ENCODE measurements at regions not wholly inside any gene's neighbourhood (a gene's known extent, or its start where the extent isn't known, plus 50 kb on each side); places are given as distances from the start of the nearest gene placed in this dataset.

GRCh38 chr20:59429396-59429795, 129.0 kb downstream of the EDN3 start:
- no peaks in the 10 kb centered on the region for H3K36me3 ChIP-seq
- peaks cover 0 to 13% (median 7%) of the 10 kb centered on the region in 6 donors for H3K4me1 ChIP-seq
- H3K4me3 ChIP-seq: peak overlapping the region in 5 of 8 donors; percentile 7 to 45 (median 16)
- TF ChIP-seq POLR2A (IDR thresholded peaks at IDR 0.05) (no peak), POLR2AphosphoS5 (IDR thresholded peaks at IDR 0.05) (no peak), CTCF (IDR thresholded peaks at IDR 0.05 in 8 of 11, conservative IDR thresholded peaks at IDR 0.05 in 3 of 11) (no peak)
- H3K27ac ChIP-seq: peak overlapping the region in 2 of 8 donors; percentile 18 to 23
- DNase-seq: no peak
- no peaks in the 10 kb centered on the region for H3K27me3 ChIP-seq (replicated peaks in 1 of 7)
- intact Hi-C loops (cut with DNase I; ENCODE audit: low total_unique reads): no loop called here
- 58 to 65% (median 61%) methylated on average over 9 of the region's 9 CpGs for WGBS, 5 donors
- H3K9me3 ChIP-seq: no peaks in the 10 kb centered on the region

- H3K4me3 ChIP-seq: no peak overlapping the region
- H3K27ac ChIP-seq: no peak overlapping the region
- intact Hi-C loops (cut with DNase I; ENCODE audit: low total_unique reads): no loop called here
- H3K4me1 ChIP-seq: peaks cover 0 to 13% (median 7%) of the 10 kb centered on the region in 6 donors
- H3K36me3 ChIP-seq: no peaks in the 10 kb centered on the region
- DNase-seq: no peak
- H3K9me3 ChIP-seq: no peaks in the 10 kb centered on the region
- TF ChIP-seq POLR2A (IDR thresholded peaks at IDR 0.05) (no peak), CTCF (IDR thresholded peaks at IDR 0.05 in 8 of 11, conservative IDR thresholded peaks at IDR 0.05 in 3 of 11) (no peak), POLR2AphosphoS5 (IDR thresholded peaks at IDR 0.05) (no peak)
- WGBS, 5 donors: 44 to 70% (median 47%) methylated on average over 2 of the region's 2 CpGs
- no peaks in the 10 kb centered on the region for H3K27me3 ChIP-seq (replicated peaks in 1 of 7)
Measured at GRCh38 chr20:59431014-59431413, 130.6 kb downstream of the EDN3 start.

GRCh38 chr20:59434960-59435359, 134.5 kb downstream of the EDN3 start:
- 49 to 69% (median 61%) methylated on average over 2 of the region's 2 CpGs for WGBS, 5 donors
- no peak for TF ChIP-seq POLR2AphosphoS5 (IDR thresholded peaks at IDR 0.05)
- no peak for TF ChIP-seq POLR2A (IDR thresholded peaks at IDR 0.05)
- no peak for TF ChIP-seq CTCF (IDR thresholded peaks at IDR 0.05 in 8 of 11, conservative IDR thresholded peaks at IDR 0.05 in 3 of 11)
- Histone ChIP-seq H3K36me3 (no peaks in the 10 kb centered on the region), H3K27ac (no peak overlapping the region), H3K9me3 (no peaks in the 10 kb centered on the region), H3K4me1 (no peaks in the 10 kb centered on the region), H3K4me3 (no peak overlapping the region), H3K27me3 (replicated peaks in 1 of 7) (no peaks in the 10 kb centered on the region)
- no peak for DNase-seq
- intact Hi-C loops (cut with DNase I; ENCODE audit: low total_unique reads): no loop called here

GRCh38 chr20:59435518-59435917, 135.1 kb downstream of the EDN3 start:
- no peaks in the 10 kb centered on the region for H3K4me1 ChIP-seq
- DNase-seq: no peak
- no peak for TF ChIP-seq CTCF (IDR thresholded peaks at IDR 0.05 in 8 of 11, conservative IDR thresholded peaks at IDR 0.05 in 3 of 11)
- no peak for TF ChIP-seq POLR2A (IDR thresholded peaks at IDR 0.05)
- no peak for TF ChIP-seq POLR2AphosphoS5 (IDR thresholded peaks at IDR 0.05)
- H3K27me3 ChIP-seq (replicated peaks in 1 of 7): no peaks in the 10 kb centered on the region
- no peaks in the 10 kb centered on the region for H3K9me3 ChIP-seq
- H3K36me3 ChIP-seq: no peaks in the 10 kb centered on the region
- no peak overlapping the region for H3K4me3 ChIP-seq
- no peak overlapping the region for H3K27ac ChIP-seq
- intact Hi-C loops (cut with DNase I; ENCODE audit: low total_unique reads): no loop called here
- WGBS, 5 donors: 76 to 86% (median 79%) methylated on average over 8 of the region's 8 CpGs
